Spinal cord (tissue), 9 donors: ENCODE measurements at regions not wholly inside any gene's neighbourhood (a gene's known extent, or its start where the extent isn't known, plus 50 kb on each side); places are given as distances from the start of the nearest gene placed in this dataset.

Experiments
- DNase-seq, 6 donors: peaks; one replicate each; pipeline versions ENCODE4 v3.0.0 to v3.0.0-alpha.2; 2013 to 2015; ENCODE audit warnings: low spot score in 6 of 6, low read depth in 4 of 6
- H3K27ac ChIP-seq: one replicate; pipeline ENCODE4 v1.5.1; 2013; ENCODE audit warnings: low read depth, low read length, control low read depth
- H3K27me3 ChIP-seq: one replicate; pipeline ENCODE4 v1.6.1; 2013; ENCODE audit warnings: low read length; ENCODE audit not compliant: control insufficient read depth, insufficient read depth
- H3K36me3 ChIP-seq: one replicate; pipeline ENCODE4 v1.6.1; 2013; ENCODE audit warnings: low read length; ENCODE audit not compliant: control insufficient read depth, insufficient read depth
- H3K4me1 ChIP-seq: one replicate; pipeline ENCODE4 v1.6.1; 2013; ENCODE audit warnings: low read length; ENCODE audit not compliant: control insufficient read depth, insufficient read depth
- H3K4me3 ChIP-seq: one replicate; pipeline ENCODE4 v1.5.1; 2013; ENCODE audit warnings: low read depth, low read length, control low read depth
- H3K9me3 ChIP-seq: one replicate; pipeline ENCODE4 v1.6.1; 2013; ENCODE audit warnings: low read length; ENCODE audit not compliant: control insufficient read depth, insufficient read depth
- WGBS: methylation state at CpG from one replicate; pipeline ENCODE4 v1.1.5; 2013; ENCODE audit warnings: missing lambda C conversion rate; ENCODE audit not compliant: insufficient coverage; 5-methylcytosine and 5-hydroxymethylcytosine counted together
- donor health status: healthy.

DNA sequence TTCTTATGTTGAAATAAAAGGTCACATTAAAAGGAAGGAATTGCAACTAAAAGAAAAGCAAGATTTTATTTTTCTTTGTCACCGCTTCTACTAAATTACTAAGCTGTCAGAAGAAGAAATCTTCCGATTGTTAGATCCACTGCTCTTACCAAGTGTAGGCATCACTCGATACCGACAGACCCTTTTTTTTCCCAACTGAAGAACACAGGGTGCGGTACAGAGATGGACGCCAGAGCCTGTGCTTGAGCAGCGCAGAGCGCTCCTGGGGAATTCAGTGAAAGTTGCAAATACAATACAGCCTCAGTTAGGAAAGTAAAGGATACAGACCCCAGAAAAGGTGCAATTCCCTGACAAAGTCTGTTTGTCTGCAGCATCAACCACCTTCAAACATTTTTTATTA, 94.9 kb upstream of the WDR17 start:
- H3K36me3 ChIP-seq, result no peaks in the 10 kb centered on the region
- H3K9me3 ChIP-seq, result no peaks in the 10 kb centered on the region
- no peak overlapping the region for H3K4me3 ChIP-seq
- H3K27ac ChIP-seq, result peak overlapping the region; percentile 36
- WGBS, result 30% methylated on average over 4 of the region's 8 CpGs
- no peaks in the 10 kb centered on the region for H3K27me3 ChIP-seq
- peak in 2 of 6 donors; percentile 59 to 63 for DNase-seq
- H3K4me1 ChIP-seq, result no peaks in the 10 kb centered on the region

- no peaks in the 10 kb centered on the region for H3K9me3 ChIP-seq
- H3K27me3 ChIP-seq, result no peaks in the 10 kb centered on the region
- no peaks in the 10 kb centered on the region for H3K4me1 ChIP-seq
- no peaks in the 10 kb centered on the region for H3K36me3 ChIP-seq
- peak overlapping the region; percentile 36 for H3K27ac ChIP-seq
- 37% methylated on average over 6 of the region's 11 CpGs for WGBS
- peak overlapping the region; percentile 10 for H3K4me3 ChIP-seq
- peak in 2 of 6 donors; percentile 38 to 59 for DNase-seq
Observed at GRCh38 chr4:175971388-175972179, 94.1 kb upstream of the WDR17 start.

- H3K4me1 ChIP-seq, result no peaks in the 10 kb centered on the region
- H3K9me3 ChIP-seq, result no peaks in the 10 kb centered on the region
- no peak overlapping the region for H3K27ac ChIP-seq
- no CpG with 5 or more reads among the region's 7 CpGs for WGBS
- no peak for DNase-seq
- no peak overlapping the region for H3K4me3 ChIP-seq
- no peaks in the 10 kb centered on the region for H3K36me3 ChIP-seq
- H3K27me3 ChIP-seq, result no peaks in the 10 kb centered on the region
Observed at GRCh38 chr4:175973027-175973923, 92.4 kb upstream of the WDR17 start.

- Histone ChIP-seq H3K27me3 (no peaks in the 10 kb centered on the region), H3K36me3 (no peaks in the 10 kb centered on the region), H3K4me1 (no peaks in the 10 kb centered on the region), H3K27ac (no peak overlapping the region), H3K9me3 (peaks cover 2% of the 10 kb centered on the region), H3K4me3 (no peak overlapping the region)
- WGBS, result no CpG with 5 or more reads among the region's 2 CpGs
- DNase-seq, result peak in 1 of 6 donors; percentile 65
Observed at GRCh38 chr4:175983636-175984035, 82.0 kb upstream of the WDR17 start.

DNA sequence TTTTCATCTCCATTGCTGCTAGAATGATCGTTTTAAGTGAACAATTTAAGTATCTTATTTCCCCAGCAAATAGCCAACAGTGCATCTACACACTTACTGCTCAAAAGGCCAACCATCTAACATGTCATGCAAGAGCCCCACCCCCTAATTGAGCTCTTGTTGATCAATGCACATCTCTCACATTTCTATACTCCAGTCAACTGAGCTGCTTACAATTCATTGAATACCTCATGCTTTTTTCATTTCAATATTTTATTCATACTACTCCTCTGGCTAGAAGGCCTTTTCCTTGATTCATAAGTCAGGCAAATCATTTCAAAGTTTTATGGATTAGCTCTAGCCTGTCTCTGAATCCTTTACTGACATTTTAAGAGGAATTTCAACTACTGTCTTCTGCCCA, 79.0 kb upstream of the WDR17 start:
- Histone ChIP-seq H3K27ac (no peak overlapping the region), H3K4me1 (no peaks in the 10 kb centered on the region), H3K27me3 (no peaks in the 10 kb centered on the region), H3K9me3 (peaks cover 2% of the 10 kb centered on the region), H3K36me3 (no peaks in the 10 kb centered on the region), H3K4me3 (no peak overlapping the region)
- no peak for DNase-seq
- 93% methylated on average over 1 of the region's 1 CpG for WGBS

GRCh38 chr4:175988511-175988910, 77.1 kb upstream of the WDR17 start:
- Histone ChIP-seq H3K36me3 (no peaks in the 10 kb centered on the region), H3K27me3 (no peaks in the 10 kb centered on the region), H3K4me3 (no peak overlapping the region), H3K4me1 (no peaks in the 10 kb centered on the region), H3K27ac (peak overlapping the region; percentile 13), H3K9me3 (peaks cover 2% of the 10 kb centered on the region)
- no CpG with 5 or more reads among the region's 1 CpG for WGBS
- peak in 2 of 6 donors; percentile 65 to 78 for DNase-seq

DNA sequence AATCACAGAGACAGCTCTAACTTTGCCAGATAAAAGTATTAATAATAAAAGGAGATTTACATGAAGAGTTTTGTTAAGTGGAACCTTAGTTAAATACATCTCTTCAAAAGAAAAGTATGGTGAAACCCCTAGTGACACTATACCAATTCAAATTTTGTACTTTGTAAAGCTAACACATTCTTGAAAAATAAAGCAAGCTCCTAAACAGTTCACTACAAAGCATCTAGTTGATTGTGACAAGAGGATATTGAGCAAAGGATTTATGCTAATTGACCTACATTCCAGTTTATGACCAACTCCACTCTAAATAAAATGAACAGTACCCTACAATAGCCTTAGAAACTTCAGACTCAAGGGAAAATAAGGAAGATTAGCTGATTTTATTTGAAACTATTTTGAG, 69.4 kb upstream of the WDR17 start:
- H3K27me3 ChIP-seq, result peaks cover 1% of the 10 kb centered on the region
- no peaks in the 10 kb centered on the region for H3K36me3 ChIP-seq
- no peak overlapping the region for H3K4me3 ChIP-seq
- H3K27ac ChIP-seq, result no peak overlapping the region
- DNase-seq, result no peak
- peaks cover 7% of the 10 kb centered on the region for H3K4me1 ChIP-seq
- no peaks in the 10 kb centered on the region for H3K9me3 ChIP-seq

DNA sequence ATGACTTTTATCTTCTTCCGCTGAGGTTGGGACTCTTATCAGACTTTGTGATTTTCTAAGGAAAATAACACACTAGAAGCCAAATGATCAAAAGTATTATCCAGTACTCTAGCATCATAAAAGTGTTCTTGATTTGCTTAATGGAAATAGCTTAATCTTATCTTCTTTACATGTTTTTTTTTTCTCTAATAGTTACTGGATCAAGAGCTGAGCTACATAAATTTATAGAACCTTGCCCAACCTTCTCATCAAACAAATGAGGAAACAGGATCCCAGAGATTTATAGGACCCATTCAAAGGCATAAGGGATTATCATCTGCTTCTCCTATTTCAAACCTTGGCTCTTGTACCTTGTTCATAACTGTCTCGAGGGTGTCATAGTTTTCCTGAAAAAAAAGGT, 68.3 kb upstream of the WDR17 start:
- Histone ChIP-seq H3K27me3 (peaks cover 5% of the 10 kb centered on the region), H3K4me1 (peaks cover 17% of the 10 kb centered on the region), H3K9me3 (no peaks in the 10 kb centered on the region), H3K4me3 (no peak overlapping the region), H3K36me3 (no peaks in the 10 kb centered on the region), H3K27ac (no peak overlapping the region)
- no peak for DNase-seq
- no CpG with 5 or more reads among the region's 2 CpGs for WGBS

DNA sequence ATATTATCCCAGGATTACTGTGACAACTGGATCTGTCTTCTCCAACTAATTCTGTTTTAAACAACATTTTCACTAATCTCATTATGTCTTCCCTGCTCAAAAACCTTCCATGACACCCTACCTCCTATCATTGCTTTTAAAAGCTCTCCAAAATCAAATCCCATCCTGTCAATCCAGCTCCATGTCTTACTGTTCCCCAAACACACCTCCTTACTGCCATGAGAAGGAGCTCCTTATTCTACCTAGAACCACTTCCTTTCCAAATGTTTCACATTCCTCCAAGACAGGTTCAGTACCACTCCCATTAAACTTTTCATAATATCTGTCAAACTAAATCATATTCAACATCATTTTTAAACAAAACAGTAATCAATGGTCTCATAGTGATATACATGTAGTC, 66.9 kb upstream of the WDR17 start:
- H3K27ac ChIP-seq, result no peak overlapping the region
- no peaks in the 10 kb centered on the region for H3K9me3 ChIP-seq
- H3K4me3 ChIP-seq, result no peak overlapping the region
- peaks cover 5% of the 10 kb centered on the region for H3K27me3 ChIP-seq
- DNase-seq, result peak in 2 of 6 donors; percentile 51 to 61
- H3K36me3 ChIP-seq, result no peaks in the 10 kb centered on the region
- peaks cover 17% of the 10 kb centered on the region for H3K4me1 ChIP-seq
